HPDE6-E6E7 (cell line): ENCODE measurements at regions not wholly inside any gene's neighbourhood (a gene's known extent, or its start where the extent isn't known, plus 50 kb on each side); places are given as distances from the start of the nearest gene placed in this dataset.

Experiments
- DNase-seq: peaks from one replicate; pipeline ENCODE4 v3.0.0; 2011; ENCODE audit warnings: missing footprints; ENCODE audit errors: extremely low spot score

- DNase-seq: no peak
Measured at GRCh38 chr7:26600411-26600810, 264.0 kb downstream of the SKAP2 start.

- peak; percentile 27 for DNase-seq
Measured at GRCh38 chr7:26603631-26604030, 260.8 kb downstream of the SKAP2 start.

GRCh38 chr7:26608402-26608801 lies 256.0 kb downstream of the SKAP2 start:
- no peak for DNase-seq

GRCh38 chr7:26609082-26609481 lies 255.3 kb downstream of the SKAP2 start:
- DNase-seq: no peak

GRCh38 chr7:26609532-26609931 lies 254.9 kb downstream of the SKAP2 start:
- DNase-seq: no peak

- no peak for DNase-seq
Measured at GRCh38 chr7:26612742-26613141, 251.6 kb downstream of the SKAP2 start.

GRCh38 chr7:26614503-26614902 lies 249.9 kb downstream of the SKAP2 start:
- no peak for DNase-seq

GRCh38 chr7:26616235-26616634 lies 248.2 kb downstream of the SKAP2 start:
- DNase-seq: no peak

GRCh38 chr7:26617066-26617465 lies 247.3 kb downstream of the SKAP2 start:
- no peak for DNase-seq
